GM12878 (cell line): ENCODE measurements at regions not wholly inside any gene's neighbourhood (a gene's known extent, or its start where the extent isn't known, plus 50 kb on each side); places are given as distances from the start of the nearest gene placed in this dataset.

Experiments used
- ATAC-seq: fragments of 200-7000 bp; cut with Tn5 transposase; 3 replicates; pipeline ENCODE4 v1.9.1; 2020; ENCODE audit warnings: mild to moderate bottlenecking, moderate library complexity
- BruUV-seq: library from RNA; stranded (reverse); fragments of 400-500 nt; replicated peaks from 2 replicates; lab custom pipeline; 2021; lab: Mats Ljungman, UMichigan
- CTCF ChIA-PET: fragments of 300-600 bp; sonication (Branson Sonifier 250); formaldehyde crosslinking; extraction: SDS; loops from one replicate; lab custom pipeline; 2021; ENCODE audit warnings: inconsistent platforms; lab: Yijun Ruan, JAX
- POLR2A ChIA-PET: fragments of 350-600 bp; formaldehyde crosslinking; extraction: SDS; loops from one replicate; lab custom pipeline; 2021; ENCODE audit warnings: inconsistent platforms; lab: Charles Lee
- RAD21 ChIA-PET: fragments of 300-600 bp; sonication (Branson Sonifier 250); formaldehyde crosslinking; loops from one replicate; lab custom pipeline; 2023; ENCODE audit warnings: antibody characterized with exemption; ENCODE audit not compliant: unreplicated experiment; lab: Charles Lee
- SMC1A ChIA-PET: fragments of 300-600 bp; sonication (Branson Sonifier 250); formaldehyde crosslinking; loops from one replicate; lab custom pipeline; 2023; ENCODE audit not compliant: unreplicated experiment, uncharacterized antibody; lab: Charles Lee
- DNase-seq: peaks from one replicate; pipeline ENCODE4 v3.0.0-alpha.2; 2011; ENCODE audit warnings: low read depth, low spot score
- FAIRE-seq: peaks from 3 replicates; lab custom pipeline; 2011; peaks lifted over from hg19 to GRCh38; lab: Jason Lieb, UNC
- H2AFZ ChIP-seq: 2 replicates; pipeline ENCODE4 v1.6.0; 2011; ENCODE audit warnings: low read depth, low read length, control low read depth; ENCODE audit not compliant: control insufficient read depth
- H3K27ac ChIP-seq: 2 replicates; pipeline ENCODE4 v1.5.1; 2011; ENCODE audit warnings: control low read depth; ENCODE audit not compliant: control insufficient read depth, insufficient read depth
- H3K27me3 ChIP-seq, 2 experiments: replicated peaks in 1 of 2; 2 replicates each; pipeline versions ENCODE4 v1.6.0 to v1.6.1; 2011; ENCODE audit warnings: low read length in 1 of 2; ENCODE audit not compliant: control insufficient read depth in 2 of 2, insufficient read depth in 2 of 2
- H3K36me3 ChIP-seq, 2 experiments: 2 replicates each; pipeline ENCODE4 v1.5.1; 2011; ENCODE audit warnings: low read length in 1 of 2; ENCODE audit not compliant: control insufficient read depth in 2 of 2, insufficient read depth in 2 of 2
- H3K4me1 ChIP-seq: 2 replicates; pipeline ENCODE4 v1.6.1; 2011; ENCODE audit warnings: mild to moderate bottlenecking, low read length, moderate library complexity, mixed read lengths; ENCODE audit not compliant: control insufficient read depth, insufficient read depth
- H3K4me2 ChIP-seq: 2 replicates; pipeline ENCODE4 v1.6.0; 2011; ENCODE audit warnings: control low read depth; ENCODE audit not compliant: control insufficient read depth, insufficient read depth
- H3K4me3 ChIP-seq: fragments of 200-600 bp; sonication (generic); 2 replicates; pipeline ENCODE4 v1.5.1; 2016
- H3K79me2 ChIP-seq: 2 replicates; pipeline ENCODE4 v1.6.0; 2011; ENCODE audit warnings: low read length; ENCODE audit not compliant: control insufficient read depth, insufficient read depth
- H3K9ac ChIP-seq: 2 replicates; pipeline ENCODE4 v1.8.0; 2011; ENCODE audit warnings: low read length, control low read depth, mixed read lengths; ENCODE audit not compliant: control insufficient read depth, insufficient read depth
- H3K9me3 ChIP-seq: replicated peaks from 3 replicates; pipeline ENCODE4 v1.5.1; 2011; ENCODE audit warnings: mild to moderate bottlenecking, low read length; ENCODE audit not compliant: control insufficient read depth, insufficient read depth
- H4K20me1 ChIP-seq: 2 replicates; pipeline ENCODE4 v1.6.0; 2011; ENCODE audit not compliant: control insufficient read depth, insufficient read depth
- CEBPB ChIP-seq, 2 experiments: fragments of 150-350 bp in 1 of 2; IDR thresholded peaks; 2 replicates each; pipeline ENCODE4 v1.6.1; 2012 to 2014; ENCODE audit warnings: low read depth in 2 of 2, low read length in 2 of 2, borderline replicate concordance in 1 of 2, inconsistent platforms in 1 of 2
- CHD4 ChIP-seq: fragments of 200-600 bp; sonication (generic); IDR thresholded peaks from 2 replicates; pipeline ENCODE4 v1.6.1; 2016; ENCODE audit warnings: mild to moderate bottlenecking
- CREB1 ChIP-seq: IDR thresholded peaks from 2 replicates; pipeline ENCODE4 v1.6.1; 2012; ENCODE audit warnings: low read depth, mild to moderate bottlenecking, inconsistent platforms
- FOS ChIP-seq: IDR thresholded peaks from 3 replicates; pipeline ENCODE4 v1.6.1; 2011; ENCODE audit warnings: borderline replicate concordance; ENCODE audit not compliant: insufficient read length; ENCODE audit errors: extremely low read depth
- FOXK2 ChIP-seq: fragments of 450-650 bp; IDR thresholded peaks from 2 replicates; pipeline ENCODE4 v1.6.1; 2017; ENCODE audit warnings: mild to moderate bottlenecking, moderate library complexity
- NBN ChIP-seq: fragments of 450-650 bp; IDR thresholded peaks from 2 replicates; pipeline ENCODE4 v1.6.1; 2016
- PAX5 ChIP-seq: IDR thresholded peaks from 2 replicates; pipeline ENCODE4 v1.6.1; 2011; ENCODE audit warnings: low read depth, low read length, borderline replicate concordance
- REST ChIP-seq: IDR thresholded peaks from 2 replicates; pipeline ENCODE4 v1.6.1; 2012; ENCODE audit warnings: mild to moderate bottlenecking, low read depth, low read length
- RUNX3 ChIP-seq: IDR thresholded peaks from 2 replicates; pipeline ENCODE4 v1.6.1; 2012; ENCODE audit warnings: low read length, inconsistent platforms
- SMARCA5 ChIP-seq: fragments of 450-650 bp; IDR thresholded peaks from 2 replicates; pipeline ENCODE4 v1.6.1; 2017; ENCODE audit warnings: mild to moderate bottlenecking
- SREBF2 ChIP-seq: IDR thresholded peaks from 2 replicates; pipeline ENCODE4 v1.6.1; 2012; ENCODE audit warnings: mild to moderate bottlenecking, low read length
- ZNF24 ChIP-seq: fragments of 450-650 bp; IDR thresholded peaks from 2 replicates; pipeline ENCODE4 v1.6.1; 2017; ENCODE audit warnings: antibody characterized with exemption, mild to moderate bottlenecking
- WGBS: methylation state at CpG from one replicate; pipeline ENCODE4 v1.1.6; 2016; ENCODE audit warnings: low lambda C conversion rate; ENCODE audit not compliant: insufficient replicate concordance, insufficient coverage; ENCODE audit errors: missing lambda C conversion rate; 5-methylcytosine and 5-hydroxymethylcytosine counted together
- in situ Hi-C: fragments of 300-500 bp; cut with MboI; formaldehyde crosslinking; loops from 9 replicates; pipeline ENCODE4 v1.14.3; 2018; ENCODE audit warnings: mixed read lengths
- intact Hi-C: fragments of 100-400 bp; cut with micrococcal nuclease; formaldehyde crosslinking; loops from one replicate; pipeline ENCODE4 v1.14.2; 2022; ENCODE audit not compliant: unreplicated experiment

- Histone ChIP-seq H3K4me3 (no peak overlapping the region), H3K27ac (no peak overlapping the region), H2AFZ (no peak overlapping the region), H3K79me2 (no peaks in the 10 kb centered on the region), H3K4me2 (no peak overlapping the region), H4K20me1 (no peaks in the 10 kb centered on the region), H3K27me3 (peaks cover 0 to 1% of the 10 kb centered on the region in 2 experiments; a peak in 1 of 4 replicates), H3K4me1 (no peaks in the 10 kb centered on the region), H3K9me3 (no peaks in the 10 kb centered on the region), H3K9ac (no peak overlapping the region), H3K36me3 (no peaks in the 10 kb centered on the region)
- ChIA-PET CTCF (interaction anchor here (1.5 kb wide), 1 partner anchor 166 kb away, joined by 3 read pairs; no protein-coding TSS in a partner anchor), RAD21 (interaction anchor here (1.4 kb wide), 1 partner anchor 165 kb away, joined by 3 read pairs; no protein-coding TSS in a partner anchor), POLR2A (no interaction called here), SMC1A (interaction anchor here (1.0 kb wide), 1 partner anchor 20 kb away, joined by 3 read pairs; no protein-coding TSS in a partner anchor)
- BruUV-seq: no TSS peak
- WGBS: 25% methylated on average over 15 of the region's 15 CpGs
- FAIRE-seq (no peak), ATAC-seq (no peak), DNase-seq (no peak)
- intact Hi-C loops: no loop called here
- TF ChIP-seq PAX5 (no peak), ZNF24 (no peak), CREB1 (no peak), CEBPB (IDR thresholded peaks at IDR 0.05; ENCODE audit: borderline replicate concordance in 1 of 2, low read depth in 2 of 2, low read length in 2 of 2) (no peak), REST (no peak), NBN (no peak), RUNX3 (no peak), SMARCA5 (no peak), CHD4 (no peak), SREBF2 (no peak), FOXK2 (no peak), FOS (no peak)
- in situ Hi-C loops: no loop called here
These were observed 108.8 kb downstream of the ACKR3 start for GRCh38 chr2:236678307-236678975.
